OCI-LY3 (cell line): ENCODE measurements at regions not wholly inside any gene's neighbourhood (a gene's known extent, or its start where the extent isn't known, plus 50 kb on each side); places are given as distances from the start of the nearest gene placed in this dataset.

Experiments
- H2AFZ ChIP-seq: fragments of 200-600, 300-600 bp; shearing (Covaris generic); 2 replicates; pipeline ENCODE4 v1.6.0; 2014; ENCODE audit warnings: antibody characterized with exemption, low read depth, low read length
- H3K27ac ChIP-seq: fragments of 200-600, 300-600 bp; sonication (generic); 2 replicates; pipeline ENCODE4 v1.5.1; 2014; ENCODE audit warnings: mild to moderate bottlenecking, low read length, moderate library complexity, mixed read lengths
- H3K27me3 ChIP-seq: fragments of 200-600, 300-600 bp; sonication (generic); 2 replicates; pipeline ENCODE4 v1.6.1; 2014; ENCODE audit warnings: low read depth, low read length, mixed read lengths
- H3K36me3 ChIP-seq: fragments of 200-600, 300-600 bp; sonication (generic); replicated peaks from 2 replicates; pipeline ENCODE3; 2014; ENCODE audit warnings: low read depth, low read length, mixed read lengths
- H3K4me1 ChIP-seq: fragments of 300-600, 200-600 bp; sonication (generic); 2 replicates; pipeline ENCODE4 v1.6.1; 2014; ENCODE audit warnings: low read length, mixed read lengths
- H3K4me2 ChIP-seq: fragments of 200-600, 300-600 bp; sonication (generic); 2 replicates; pipeline ENCODE4 v1.6.1; 2014; ENCODE audit warnings: low read length, mixed read lengths
- H3K4me3 ChIP-seq: fragments of 300-600, 200-600 bp; sonication (generic); 2 replicates; pipeline ENCODE4 v1.5.1; 2014; ENCODE audit warnings: antibody characterized with exemption, mild to moderate bottlenecking, low read length, moderate library complexity
- H3K79me2 ChIP-seq: fragments of 300-600, 200-600 bp; shearing (Covaris generic); 2 replicates; pipeline ENCODE4 v1.6.1; 2014; ENCODE audit warnings: mild to moderate bottlenecking, low read length, mixed read lengths
- H3K9ac ChIP-seq: fragments of 300-600, 200-600 bp; shearing (Covaris generic); 2 replicates; pipeline ENCODE4 v1.6.0; 2014; ENCODE audit warnings: mild to moderate bottlenecking, low read length, moderate library complexity
- H3K9me3 ChIP-seq: fragments of 200-600, 300-600 bp; shearing (Covaris generic); 2 replicates; pipeline ENCODE4 v1.6.1; 2014; ENCODE audit warnings: low read length, mixed read lengths; ENCODE audit not compliant: insufficient read depth
- H4K20me1 ChIP-seq: fragments of 200-600, 300-600 bp; sonication (generic); 2 replicates; pipeline ENCODE4 v1.6.1; 2016; ENCODE audit warnings: low read length, mixed read lengths; ENCODE audit not compliant: insufficient read depth
- CTCF ChIP-seq: fragments of 200-600, 300-600 bp; sonication (generic); IDR thresholded peaks from 2 replicates; pipeline ENCODE4 v1.5.1; 2014; ENCODE audit warnings: antibody characterized with exemption, low read length, low read depth
- EZH2phosphoT487 ChIP-seq: fragments of 200-600 bp; shearing (Covaris generic); IDR thresholded peaks from 2 replicates; pipeline ENCODE4 v1.6.1; 2018; ENCODE audit warnings: antibody characterized with exemption, mixed run types, low read depth

- Histone ChIP-seq H3K79me2 (no peaks in the 10 kb centered on the region), H2AFZ (no peak overlapping the region), H3K9me3 (no peaks in the 10 kb centered on the region), H3K4me3 (no peak overlapping the region), H3K27ac (no peak overlapping the region), H4K20me1 (no peaks in the 10 kb centered on the region), H3K4me1 (no peaks in the 10 kb centered on the region), H3K9ac (no peak overlapping the region), H3K4me2 (no peak overlapping the region), H3K36me3 (no peaks in the 10 kb centered on the region), H3K27me3 (peaks cover 3% of the 10 kb centered on the region; the same call in 1 of the 2 replicates)
- no peak for TF ChIP-seq EZH2phosphoT487
- TF ChIP-seq CTCF = no peak
These were observed 89.5 kb upstream of the HNRNPA3 start for GRCh38 chr2:177123048-177123447.

GRCh38 chr2:177124371-177124770 is 88.2 kb upstream of the HNRNPA3 start:
- Histone ChIP-seq H4K20me1 (no peaks in the 10 kb centered on the region), H3K27ac (no peak overlapping the region), H3K9me3 (no peaks in the 10 kb centered on the region), H3K36me3 (no peaks in the 10 kb centered on the region), H3K4me3 (no peak overlapping the region), H3K27me3 (peaks cover 3% of the 10 kb centered on the region; the same call in 1 of the 2 replicates), H3K79me2 (no peaks in the 10 kb centered on the region), H3K4me2 (no peak overlapping the region), H2AFZ (no peak overlapping the region), H3K9ac (no peak overlapping the region), H3K4me1 (no peaks in the 10 kb centered on the region)
- no peak for TF ChIP-seq EZH2phosphoT487
- TF ChIP-seq CTCF = no peak

DNA sequence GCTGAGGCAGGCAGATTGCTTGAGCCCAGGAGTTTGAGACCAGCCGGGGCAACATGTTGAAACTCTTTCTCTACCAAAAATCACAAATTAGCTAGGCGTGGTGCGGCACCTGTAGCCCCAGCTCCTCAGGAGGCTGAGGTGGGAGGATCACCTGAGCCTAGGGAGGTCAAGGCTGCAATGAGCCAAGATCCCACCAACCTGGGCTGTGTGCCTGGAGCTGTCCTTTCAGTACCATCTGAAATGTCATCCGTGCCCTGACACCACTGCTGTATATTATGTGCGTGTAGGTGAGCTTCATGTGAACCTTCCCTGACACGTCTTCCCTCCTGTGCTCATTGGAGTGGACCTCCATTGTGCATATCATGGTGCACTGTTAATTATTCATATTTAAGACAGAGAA is 84.8 kb upstream of the HNRNPA3 start:
- Histone ChIP-seq H3K9ac (no peak overlapping the region), H4K20me1 (no peaks in the 10 kb centered on the region), H3K79me2 (no peaks in the 10 kb centered on the region), H3K27ac (no peak overlapping the region), H3K4me1 (no peaks in the 10 kb centered on the region), H3K4me3 (no peak overlapping the region), H3K9me3 (no peaks in the 10 kb centered on the region), H2AFZ (no peak overlapping the region), H3K36me3 (no peaks in the 10 kb centered on the region), H3K27me3 (no peaks in the 10 kb centered on the region), H3K4me2 (no peak overlapping the region)
- TF ChIP-seq CTCF (no peak), EZH2phosphoT487 (no peak)

DNA sequence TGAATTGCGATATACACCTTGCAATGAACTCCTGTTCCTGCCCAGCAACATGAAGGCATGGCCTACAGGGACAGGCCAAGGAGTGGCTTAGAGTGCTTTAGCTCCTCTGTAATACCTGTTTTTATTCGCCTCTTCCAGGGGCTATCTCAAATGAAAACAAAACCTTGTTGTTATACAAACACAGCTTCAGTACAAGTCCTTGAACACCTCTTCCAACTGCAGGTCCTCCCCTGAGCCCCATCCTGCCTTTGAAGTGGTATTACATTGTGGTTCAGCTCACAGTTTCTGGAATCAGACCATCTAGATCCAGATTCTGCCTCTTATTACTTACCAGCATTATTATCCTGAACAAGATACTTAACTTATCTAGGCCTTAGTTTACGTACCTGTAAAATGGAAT is 83.0 kb upstream of the HNRNPA3 start:
- Histone ChIP-seq H3K27ac (no peak overlapping the region), H3K36me3 (no peaks in the 10 kb centered on the region), H2AFZ (no peak overlapping the region), H3K9me3 (no peaks in the 10 kb centered on the region), H3K4me2 (no peak overlapping the region), H3K9ac (no peak overlapping the region), H3K4me3 (no peak overlapping the region), H3K79me2 (no peaks in the 10 kb centered on the region), H3K27me3 (no peaks in the 10 kb centered on the region), H3K4me1 (no peaks in the 10 kb centered on the region), H4K20me1 (no peaks in the 10 kb centered on the region)
- TF ChIP-seq CTCF = no peak
- no peak for TF ChIP-seq EZH2phosphoT487
